ENCODE measurements at regions not wholly inside any gene's neighbourhood (a gene's known extent, or its start where the extent isn't known, plus 50 kb on each side); places are given as distances from the start of the nearest gene placed in this dataset.

DNA sequence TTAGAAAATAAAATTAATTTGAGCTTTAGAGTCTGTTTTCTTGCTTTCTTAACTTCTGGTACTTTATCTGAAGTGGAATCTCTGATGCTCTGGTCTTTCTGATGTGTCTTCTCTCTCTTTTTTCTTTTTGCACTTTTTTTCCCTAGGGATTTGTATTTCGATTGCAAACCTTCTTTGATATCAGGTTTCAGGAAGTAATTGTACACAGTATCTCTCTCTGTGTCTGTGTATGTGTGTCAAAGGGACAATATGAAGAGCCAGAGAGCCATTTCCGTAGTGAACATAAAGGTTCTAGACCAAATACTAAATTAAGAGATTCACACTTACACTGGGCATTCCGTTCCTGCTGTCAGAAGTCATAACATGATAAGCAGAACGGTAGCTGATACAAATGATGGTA is 325.0 kb downstream of the PCDH7 start:
- H3K27me3 ChIP-seq, result no peaks in the 10 kb centered on the region
- H3K36me3 ChIP-seq, result no peaks in the 10 kb centered on the region
- no peak for TF ChIP-seq POLR2AphosphoS5 (IDR thresholded peaks at IDR 0.05)
- no peak for TF ChIP-seq POLR2A (IDR thresholded peaks at IDR 0.05)
- TF ChIP-seq, protein P1, sequence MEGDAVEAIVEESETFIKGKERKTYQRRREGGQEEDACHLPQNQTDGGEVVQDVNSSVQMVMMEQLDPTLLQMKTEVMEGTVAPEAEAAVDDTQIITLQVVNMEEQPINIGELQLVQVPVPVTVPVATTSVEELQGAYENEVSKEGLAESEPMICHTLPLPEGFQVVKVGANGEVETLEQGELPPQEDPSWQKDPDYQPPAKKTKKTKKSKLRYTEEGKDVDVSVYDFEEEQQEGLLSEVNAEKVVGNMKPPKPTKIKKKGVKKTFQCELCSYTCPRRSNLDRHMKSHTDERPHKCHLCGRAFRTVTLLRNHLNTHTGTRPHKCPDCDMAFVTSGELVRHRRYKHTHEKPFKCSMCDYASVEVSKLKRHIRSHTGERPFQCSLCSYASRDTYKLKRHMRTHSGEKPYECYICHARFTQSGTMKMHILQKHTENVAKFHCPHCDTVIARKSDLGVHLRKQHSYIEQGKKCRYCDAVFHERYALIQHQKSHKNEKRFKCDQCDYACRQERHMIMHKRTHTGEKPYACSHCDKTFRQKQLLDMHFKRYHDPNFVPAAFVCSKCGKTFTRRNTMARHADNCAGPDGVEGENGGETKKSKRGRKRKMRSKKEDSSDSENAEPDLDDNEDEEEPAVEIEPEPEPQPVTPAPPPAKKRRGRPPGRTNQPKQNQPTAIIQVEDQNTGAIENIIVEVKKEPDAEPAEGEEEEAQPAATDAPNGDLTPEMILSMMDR (IDR thresholded peaks at IDR 0.05), result no peak
- no peak for TF ChIP-seq EP300 (IDR thresholded peaks at IDR 0.05)
- H3K27ac ChIP-seq, result no peak overlapping the region
- 36 to 58% (median 47%) methylated on average over 4 of the region's 4 CpGs for WGBS, 5 donors
- intact Hi-C loops (cut with DNase I; ENCODE audit: low total_unique reads), result no loop called here
- H3K4me3 ChIP-seq, result no peak overlapping the region
- no peak for DNase-seq
- peaks cover 0 to 15% (median 4%) of the 10 kb centered on the region in 4 donors for H3K4me1 ChIP-seq
- H3K9me3 ChIP-seq, result no peaks in the 10 kb centered on the region

DNA sequence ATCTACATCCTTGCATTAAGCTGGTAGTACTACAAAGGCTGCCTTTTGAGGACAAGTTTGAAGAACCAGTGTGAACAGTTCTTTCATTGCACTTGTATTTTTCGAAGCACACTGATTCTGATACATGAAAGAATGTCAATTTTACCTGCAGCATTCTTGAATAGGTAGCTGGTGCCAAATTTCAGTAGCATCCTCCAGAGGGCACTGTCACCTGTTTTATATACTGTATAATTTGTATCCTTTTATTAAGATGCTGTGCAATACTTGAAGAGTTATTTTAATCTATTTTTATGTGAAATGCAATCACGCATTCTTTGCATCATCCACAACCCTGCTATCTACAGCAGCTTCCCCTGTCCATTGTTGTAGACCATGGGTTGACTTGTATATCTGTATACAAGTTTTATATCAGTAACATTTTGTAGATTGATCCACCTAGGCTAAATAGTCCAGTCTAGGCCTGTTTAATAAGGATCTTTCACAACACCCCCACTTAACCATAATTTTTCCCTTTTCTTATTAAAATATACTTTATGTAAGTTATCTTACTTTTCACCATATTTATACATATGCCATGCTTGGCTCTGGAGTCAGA is 325.7 kb downstream of the PCDH7 start:
- TF ChIP-seq EP300 (IDR thresholded peaks at IDR 0.05), result no peak
- TF ChIP-seq, protein P1 (IDR thresholded peaks at IDR 0.05), result peak in 5 of 7 experiments; percentile 18 to 41 (median 26)
- Histone ChIP-seq H3K9me3 (no peaks in the 10 kb centered on the region), H3K27me3 (no peaks in the 10 kb centered on the region), H3K27ac (no peak overlapping the region), H3K36me3 (no peaks in the 10 kb centered on the region), H3K4me1 (peaks cover 0 to 15% (median 4%) of the 10 kb centered on the region in 4 donors), H3K4me3 (no peak overlapping the region)
- DNase-seq, result peak; percentile 56 to 60
- intact Hi-C loops (cut with DNase I; ENCODE audit: low total_unique reads), result no loop called here
- 35 to 54% (median 38%) methylated on average over 2 of the region's 2 CpGs for WGBS, 5 donors

DNA sequence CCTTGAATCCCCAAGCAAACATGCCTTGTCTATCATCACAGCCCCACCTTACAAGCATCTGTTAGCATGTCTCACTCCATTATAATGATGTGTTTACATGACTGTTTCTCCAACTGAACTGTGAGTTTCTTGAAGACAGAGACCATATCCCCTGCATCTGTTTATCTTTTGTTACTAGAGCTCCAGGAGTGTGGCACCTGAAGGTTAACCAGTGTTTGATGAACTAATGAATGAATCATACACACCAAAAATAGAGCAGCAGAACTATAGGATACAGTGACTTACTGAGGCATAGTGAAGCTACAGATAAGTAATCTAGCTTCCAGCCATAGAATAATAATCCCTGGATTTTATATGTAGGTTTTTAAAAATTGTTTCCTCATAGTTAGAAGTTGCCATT is 331.0 kb downstream of the PCDH7 start:
- Histone ChIP-seq H3K9me3 (no peaks in the 10 kb centered on the region), H3K4me3 (no peak overlapping the region), H3K27ac (no peak overlapping the region), H3K27me3 (no peaks in the 10 kb centered on the region), H3K36me3 (no peaks in the 10 kb centered on the region), H3K4me1 (peaks cover 0 to 13% (median 0%) of the 10 kb centered on the region in 4 donors)
- DNase-seq, result no peak
- TF ChIP-seq, protein P1 (IDR thresholded peaks at IDR 0.05), result no peak
- TF ChIP-seq POLR2AphosphoS5 (IDR thresholded peaks at IDR 0.05) (no peak), EP300 (IDR thresholded peaks at IDR 0.05) (no peak), POLR2A (IDR thresholded peaks at IDR 0.05) (no peak)
- intact Hi-C loops (cut with DNase I; ENCODE audit: low total_unique reads), result no loop called here

DNA sequence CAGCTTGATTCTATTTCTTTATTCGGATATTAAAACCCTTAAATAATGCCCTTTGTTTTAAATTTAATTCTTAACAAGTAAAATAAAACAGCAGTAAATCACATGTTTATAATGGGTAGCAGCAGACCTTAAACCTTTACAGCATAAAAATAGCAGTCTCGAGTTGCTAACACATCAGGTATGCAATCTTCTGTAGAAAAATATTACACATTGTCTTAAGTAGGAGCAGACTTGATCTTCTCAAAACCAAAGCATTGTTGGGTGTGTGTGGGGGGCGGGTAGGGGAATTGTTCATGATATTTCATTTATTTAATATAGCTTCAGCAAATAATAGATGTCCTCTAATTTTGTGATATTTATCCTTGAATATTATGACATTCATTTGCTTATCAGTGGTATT is 331.4 kb downstream of the PCDH7 start:
- Histone ChIP-seq H3K36me3 (no peaks in the 10 kb centered on the region), H3K27me3 (no peaks in the 10 kb centered on the region), H3K9me3 (no peaks in the 10 kb centered on the region), H3K4me3 (no peak overlapping the region), H3K27ac (no peak overlapping the region), H3K4me1 (peaks cover 0 to 13% (median 0%) of the 10 kb centered on the region in 4 donors)
- intact Hi-C loops (cut with DNase I; ENCODE audit: low total_unique reads), result no loop called here
- TF ChIP-seq POLR2AphosphoS5 (IDR thresholded peaks at IDR 0.05) (no peak), POLR2A (IDR thresholded peaks at IDR 0.05) (no peak)
- TF ChIP-seq, protein P1 (IDR thresholded peaks at IDR 0.05), result no peak
- WGBS, 5 donors, result 49 to 82% (median 56%) methylated on average over 3 of the region's 3 CpGs
- no peak for DNase-seq

Data from stomach (tissue), 8 donors.